ENCODE measurements at regions not wholly inside any gene's neighbourhood (a gene's known extent, or its start where the extent isn't known, plus 50 kb on each side); places are given as distances from the start of the nearest gene placed in this dataset.

DNA sequence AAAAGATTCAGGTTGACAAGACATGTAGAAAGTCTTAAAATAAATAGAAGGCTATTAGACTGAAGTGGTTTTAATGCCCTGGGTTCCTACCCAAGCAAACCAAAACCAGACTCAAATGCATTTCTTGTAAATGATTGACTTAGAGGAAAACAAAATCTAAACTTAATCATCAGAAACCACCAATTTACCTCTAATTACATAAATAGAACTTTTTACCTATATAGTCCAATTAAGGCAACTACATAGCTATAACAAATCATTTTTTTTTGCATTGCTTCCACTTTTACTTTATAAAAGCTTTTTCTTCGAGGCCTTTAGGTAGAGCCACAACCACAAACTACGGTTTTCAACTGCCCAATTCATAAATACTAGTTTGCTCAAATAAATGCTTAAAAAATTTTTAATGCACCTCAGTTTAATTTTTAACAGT is 231.3 kb upstream of the ARHGEF26 start:
- TF ChIP-seq, protein P1, sequence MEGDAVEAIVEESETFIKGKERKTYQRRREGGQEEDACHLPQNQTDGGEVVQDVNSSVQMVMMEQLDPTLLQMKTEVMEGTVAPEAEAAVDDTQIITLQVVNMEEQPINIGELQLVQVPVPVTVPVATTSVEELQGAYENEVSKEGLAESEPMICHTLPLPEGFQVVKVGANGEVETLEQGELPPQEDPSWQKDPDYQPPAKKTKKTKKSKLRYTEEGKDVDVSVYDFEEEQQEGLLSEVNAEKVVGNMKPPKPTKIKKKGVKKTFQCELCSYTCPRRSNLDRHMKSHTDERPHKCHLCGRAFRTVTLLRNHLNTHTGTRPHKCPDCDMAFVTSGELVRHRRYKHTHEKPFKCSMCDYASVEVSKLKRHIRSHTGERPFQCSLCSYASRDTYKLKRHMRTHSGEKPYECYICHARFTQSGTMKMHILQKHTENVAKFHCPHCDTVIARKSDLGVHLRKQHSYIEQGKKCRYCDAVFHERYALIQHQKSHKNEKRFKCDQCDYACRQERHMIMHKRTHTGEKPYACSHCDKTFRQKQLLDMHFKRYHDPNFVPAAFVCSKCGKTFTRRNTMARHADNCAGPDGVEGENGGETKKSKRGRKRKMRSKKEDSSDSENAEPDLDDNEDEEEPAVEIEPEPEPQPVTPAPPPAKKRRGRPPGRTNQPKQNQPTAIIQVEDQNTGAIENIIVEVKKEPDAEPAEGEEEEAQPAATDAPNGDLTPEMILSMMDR (conservative IDR thresholded peaks at IDR 0.05; ENCODE audit: low read length), result no peak
- TF ChIP-seq EZH2phosphoT487 (IDR thresholded peaks at IDR 0.05; ENCODE audit: borderline replicate concordance, low read depth, low read length), result no peak
